GM19193 (cell line): ENCODE measurements at regions not wholly inside any gene's neighbourhood (a gene's known extent, or its start where the extent isn't known, plus 50 kb on each side); places are given as distances from the start of the nearest gene placed in this dataset.

Source experiments
- POLR2A ChIP-seq: IDR thresholded peaks from 4 replicates; pipeline ENCODE4 v1.6.1; 2011; ENCODE audit not compliant: insufficient read depth, insufficient read length; ENCODE audit errors: extremely low read depth

DNA sequence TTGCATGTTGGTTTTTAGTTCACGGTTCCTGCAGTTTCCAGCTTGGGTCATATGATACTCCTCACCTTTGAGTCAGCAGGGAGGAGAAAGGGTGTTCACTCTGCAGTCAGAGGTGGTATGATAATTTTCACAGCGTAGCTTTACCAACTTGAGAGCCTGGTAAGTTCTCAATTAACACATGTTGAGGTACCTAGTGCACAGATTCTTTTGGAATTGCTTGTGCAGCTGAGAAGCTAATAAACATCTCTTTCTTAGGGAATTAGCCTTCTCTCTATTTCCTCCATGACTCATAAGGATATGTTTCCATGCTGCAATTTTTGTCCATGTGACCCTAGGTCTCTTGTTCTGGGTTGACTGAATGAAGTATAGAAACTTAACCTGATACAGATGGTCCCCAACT is 166.6 kb downstream of the KIF20B start:
- no peak for TF ChIP-seq POLR2A

GRCh38 chr10:89869180-89869579 is 167.8 kb downstream of the KIF20B start:
- TF ChIP-seq POLR2A: no peak

GRCh38 chr10:89869592-89870156 is 168.3 kb downstream of the KIF20B start:
- TF ChIP-seq POLR2A: no peak

- TF ChIP-seq POLR2A: no peak
Observed at GRCh38 chr10:89870936-89871335, 169.5 kb downstream of the KIF20B start.

GRCh38 chr10:89873055-89873454 is 171.7 kb downstream of the KIF20B start:
- TF ChIP-seq POLR2A: no peak

GRCh38 chr10:89875557-89875956 is 174.2 kb downstream of the KIF20B start:
- TF ChIP-seq POLR2A: no peak

GRCh38 chr10:89879121-89879520 is 177.7 kb downstream of the KIF20B start:
- TF ChIP-seq POLR2A: no peak

DNA sequence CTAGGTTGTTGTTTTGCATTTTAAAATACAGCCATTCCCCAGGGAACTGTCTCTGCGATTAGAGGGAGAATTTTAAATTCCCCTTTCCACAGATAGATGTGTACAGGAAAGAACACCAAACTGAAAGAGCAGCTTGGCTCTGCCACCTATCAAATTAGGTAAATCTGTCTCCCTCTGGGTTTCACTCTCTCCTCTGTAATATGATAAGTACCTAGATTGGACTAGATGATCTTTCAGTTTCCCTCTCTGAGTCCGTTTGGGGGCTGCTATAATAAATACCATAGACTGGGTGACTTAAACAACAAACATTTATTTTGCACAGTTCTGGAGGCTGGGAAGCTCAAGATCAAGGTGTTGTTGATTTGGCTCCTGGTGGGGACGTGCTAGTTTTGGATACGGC is 186.0 kb downstream of the KIF20B start:
- no peak for TF ChIP-seq POLR2A

GRCh38 chr10:89887830-89888229 is 186.4 kb downstream of the KIF20B start:
- TF ChIP-seq POLR2A: no peak

- no peak for TF ChIP-seq POLR2A
Observed at GRCh38 chr10:89888321-89889070, 187.1 kb downstream of the KIF20B start.

- TF ChIP-seq POLR2A: no peak
Observed at GRCh38 chr10:89889606-89890005, 188.2 kb downstream of the KIF20B start.

GRCh38 chr10:89891006-89891535 is 189.7 kb downstream of the KIF20B start:
- TF ChIP-seq POLR2A: no peak

DNA sequence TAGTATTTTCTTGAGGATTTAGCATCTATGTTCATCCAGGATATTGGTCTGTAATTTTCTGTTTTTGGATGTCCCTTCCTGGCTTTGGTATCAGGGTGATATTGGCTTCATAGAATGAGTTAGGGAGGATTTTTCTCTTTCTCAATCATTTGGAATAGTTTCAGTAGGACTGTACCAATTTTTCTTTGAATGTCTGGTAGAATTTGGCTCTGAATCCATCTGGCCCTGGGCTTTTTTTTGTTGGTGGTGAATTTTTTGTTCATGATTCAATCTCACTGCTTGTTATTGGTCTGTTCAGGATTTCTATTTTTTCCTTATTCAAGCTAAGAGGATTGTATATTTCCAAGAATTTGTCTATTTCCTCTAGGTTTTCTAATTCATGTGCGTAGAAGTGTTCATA is 192.7 kb downstream of the KIF20B start:
- TF ChIP-seq POLR2A: no peak

DNA sequence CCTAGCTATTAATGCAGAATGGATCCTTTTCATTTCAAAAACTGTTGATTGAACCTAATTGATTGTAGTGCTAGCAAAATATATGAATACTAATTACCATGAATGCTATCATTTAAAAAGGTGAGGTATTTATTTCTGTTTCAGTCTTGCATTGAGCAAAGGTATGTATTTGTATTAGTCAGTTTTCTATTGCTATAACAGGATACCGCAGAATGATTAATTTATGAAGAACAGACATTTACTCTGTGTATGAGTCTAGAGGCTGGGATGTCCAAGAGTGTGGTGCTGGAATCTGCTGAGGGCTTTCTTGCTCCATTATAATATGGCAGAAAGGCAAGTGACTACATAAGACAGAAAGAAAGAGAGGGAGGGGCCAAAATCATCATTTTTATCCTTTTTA is 199.2 kb downstream of the KIF20B start:
- TF ChIP-seq POLR2A: no peak

GRCh38 chr10:89901895-89902294 is 200.5 kb downstream of the KIF20B start:
- TF ChIP-seq POLR2A: no peak

DNA sequence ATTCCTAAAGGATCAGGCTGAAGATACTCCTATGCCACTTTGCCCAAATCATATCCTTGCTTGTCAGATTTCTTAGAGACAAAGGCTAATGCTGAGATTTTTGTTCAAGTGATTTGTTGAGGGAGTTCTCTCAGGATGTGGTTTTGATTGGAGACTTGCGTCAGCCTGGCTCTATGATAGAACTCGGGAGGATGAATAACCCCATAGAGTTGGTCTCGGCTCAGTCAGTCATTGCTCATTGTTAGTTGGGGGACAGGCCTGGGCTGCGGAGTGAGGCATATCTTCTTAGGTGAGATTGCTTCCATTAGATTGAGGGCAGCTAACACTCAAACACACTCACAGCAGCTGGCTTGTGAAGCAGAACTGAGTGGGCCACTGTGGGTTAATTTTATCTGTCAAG is 203.4 kb downstream of the KIF20B start:
- TF ChIP-seq POLR2A: no peak
